A204.1 (cell line): ENCODE measurements at regions not wholly inside any gene's neighbourhood (a gene's known extent, or its start where the extent isn't known, plus 50 kb on each side); places are given as distances from the start of the nearest gene placed in this dataset.
"Not testable (repeated sequence)": the region's sequence is repeated elsewhere in the genome, so short reads cannot be mapped to it uniquely, and the experiment has no call there.

ENCODE experiments used
- FAIRE-seq: peaks from 2 replicates; lab custom pipeline; 2012; peaks lifted over from hg19 to GRCh38; lab: Jason Lieb, UNC

DNA sequence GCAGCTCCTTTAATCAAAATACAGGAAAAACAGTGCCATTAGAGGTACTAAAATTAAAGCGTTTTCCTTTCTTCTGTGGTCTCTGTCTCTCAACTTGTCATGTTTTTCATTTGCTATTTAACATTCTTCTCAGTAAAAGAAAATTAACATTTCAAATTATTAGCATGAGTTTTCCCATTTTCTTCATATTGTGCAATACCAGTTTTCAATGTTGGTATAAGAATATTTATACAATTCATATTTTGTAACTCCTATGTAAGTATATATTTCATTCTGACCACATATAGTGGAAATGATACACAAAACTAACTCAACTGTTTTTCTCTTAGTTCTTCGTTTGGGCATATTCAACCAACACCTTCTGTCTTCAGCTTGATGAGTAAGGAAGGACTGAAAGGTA lies 308.3 kb downstream of the HS3ST1 start:
- FAIRE-seq = no peak

DNA sequence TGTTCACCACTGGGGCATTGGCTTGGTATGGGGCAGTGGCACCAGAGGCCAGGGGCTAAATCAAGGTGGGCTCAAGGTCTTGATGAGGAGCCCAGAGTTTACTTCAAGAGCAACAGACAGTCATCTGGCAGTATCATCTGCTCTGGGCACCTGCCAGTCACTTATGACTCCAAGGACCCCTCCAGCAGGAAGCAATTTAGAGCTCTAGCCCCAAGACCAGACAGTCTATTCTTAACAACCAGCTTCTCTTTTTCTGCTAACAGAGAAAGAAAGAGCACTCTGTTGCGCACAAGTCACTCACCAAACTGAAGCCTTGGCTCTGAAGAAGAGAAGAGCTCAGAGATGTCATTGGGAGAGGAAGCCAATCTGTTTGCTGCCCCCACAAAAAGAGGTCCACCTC lies 309.2 kb downstream of the HS3ST1 start:
- no peak for FAIRE-seq

DNA sequence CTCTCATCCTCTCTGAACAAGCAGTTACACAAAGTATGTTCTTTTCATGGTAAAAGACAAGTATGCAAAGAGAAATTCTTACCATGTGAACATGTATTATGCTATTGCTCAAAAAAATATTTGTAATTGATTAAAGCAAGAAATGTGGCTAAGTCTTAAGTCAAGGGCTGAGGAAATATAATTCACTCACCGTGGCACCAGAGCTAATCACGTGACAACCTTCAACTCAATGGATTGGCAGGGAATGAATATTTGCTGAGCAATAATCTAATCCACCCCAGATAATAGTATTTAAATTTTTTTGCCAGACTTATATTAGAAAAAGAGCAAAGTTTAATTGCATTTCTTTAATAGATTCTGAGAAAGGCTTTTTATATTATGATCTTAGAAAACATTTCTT lies 310.2 kb downstream of the HS3ST1 start:
- no peak for FAIRE-seq

DNA sequence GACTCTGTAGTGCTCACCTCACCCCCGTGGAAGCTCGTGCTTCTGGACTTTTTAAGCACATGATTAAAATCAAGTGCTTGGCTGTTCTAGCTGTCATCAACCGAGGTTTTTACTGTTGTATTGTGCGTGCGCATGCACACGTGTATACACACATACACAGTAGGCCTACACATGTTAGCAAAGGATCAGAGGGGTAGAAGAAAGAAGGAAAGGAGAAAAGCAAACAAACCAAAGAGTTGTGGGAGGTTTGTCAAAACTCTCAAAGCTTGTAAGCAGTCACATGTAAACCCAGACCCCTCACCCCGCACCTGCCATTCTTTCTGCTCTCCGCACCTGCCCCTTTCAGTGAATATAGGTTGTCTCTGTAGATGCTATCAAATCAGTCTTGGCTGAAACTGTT lies 311.8 kb downstream of the HS3ST1 start:
- FAIRE-seq = no peak

DNA sequence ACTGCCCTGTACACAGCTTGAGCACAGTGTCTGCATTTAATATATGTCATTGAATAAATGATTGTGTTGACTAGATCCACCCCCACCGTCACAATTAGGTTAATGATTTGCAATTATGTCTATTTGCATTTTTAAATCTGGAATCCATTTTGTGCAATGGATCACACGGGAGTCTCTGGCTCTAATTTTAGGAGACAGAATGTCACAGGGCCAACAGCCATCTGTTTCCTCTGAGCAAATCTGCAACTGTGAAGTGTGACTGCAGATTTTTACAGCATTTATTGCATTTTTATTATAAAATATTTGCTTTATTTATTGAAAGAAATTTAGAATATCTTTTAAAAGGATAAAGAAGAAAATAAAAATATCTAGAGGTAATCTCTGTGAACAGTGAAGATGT lies 316.8 kb downstream of the HS3ST1 start:
- no peak for FAIRE-seq

DNA sequence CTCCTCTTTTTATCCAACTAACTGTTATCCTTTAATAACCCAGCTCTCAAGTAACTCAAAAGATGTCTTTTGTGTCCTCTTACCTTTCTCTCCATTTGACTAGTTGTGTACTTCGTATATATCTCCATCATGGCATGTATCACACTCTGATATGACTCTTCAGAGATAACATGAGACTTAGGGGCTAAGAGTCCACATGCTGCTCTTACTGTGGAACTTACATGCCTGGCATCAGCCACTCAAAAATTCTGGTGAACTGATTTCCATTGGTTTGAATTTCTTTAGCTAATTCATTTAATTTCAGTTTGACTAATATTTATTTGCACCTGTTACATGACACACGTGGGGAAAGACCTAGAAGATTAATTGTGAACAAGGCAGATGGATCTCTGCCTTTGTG lies 317.3 kb downstream of the HS3ST1 start:
- FAIRE-seq = no peak

DNA sequence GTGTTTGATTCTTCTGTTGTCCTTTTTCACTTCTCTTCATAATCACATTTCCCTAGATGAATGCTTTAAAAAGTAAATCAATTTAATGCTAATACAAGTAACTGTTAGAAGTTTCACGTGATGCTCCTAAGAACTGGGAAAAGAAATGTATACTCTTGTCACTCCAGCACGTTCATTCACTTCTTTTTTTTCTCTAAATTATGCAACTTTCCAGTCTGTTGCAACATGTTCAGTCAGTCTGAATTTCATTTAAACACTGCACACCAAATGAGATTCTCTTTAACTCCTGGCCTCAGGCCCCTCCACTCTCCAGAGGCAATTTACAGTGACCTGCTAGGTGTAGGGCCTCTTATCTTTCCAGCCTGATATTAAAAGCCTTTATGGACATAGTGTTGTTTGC lies 321.9 kb downstream of the HS3ST1 start:
- no peak for FAIRE-seq

DNA sequence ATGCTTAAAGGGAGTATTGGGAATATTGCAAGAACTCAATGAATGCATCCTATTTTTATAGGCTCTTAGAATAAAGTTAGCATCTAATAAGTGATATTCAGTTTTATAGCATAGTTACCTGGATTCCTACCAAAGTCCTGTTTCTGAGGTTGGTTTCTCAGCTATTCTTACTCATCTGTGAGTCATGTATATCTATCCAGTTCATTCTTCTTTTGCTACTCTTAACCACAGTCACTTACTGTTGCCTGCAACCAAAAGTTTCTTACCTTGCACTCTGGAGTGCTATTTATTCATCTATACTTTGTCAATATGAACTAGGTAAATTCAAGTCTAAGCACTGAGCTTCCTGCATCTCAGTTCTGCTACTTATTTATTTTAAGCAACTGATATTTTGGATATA lies 322.5 kb downstream of the HS3ST1 start:
- FAIRE-seq = no peak

DNA sequence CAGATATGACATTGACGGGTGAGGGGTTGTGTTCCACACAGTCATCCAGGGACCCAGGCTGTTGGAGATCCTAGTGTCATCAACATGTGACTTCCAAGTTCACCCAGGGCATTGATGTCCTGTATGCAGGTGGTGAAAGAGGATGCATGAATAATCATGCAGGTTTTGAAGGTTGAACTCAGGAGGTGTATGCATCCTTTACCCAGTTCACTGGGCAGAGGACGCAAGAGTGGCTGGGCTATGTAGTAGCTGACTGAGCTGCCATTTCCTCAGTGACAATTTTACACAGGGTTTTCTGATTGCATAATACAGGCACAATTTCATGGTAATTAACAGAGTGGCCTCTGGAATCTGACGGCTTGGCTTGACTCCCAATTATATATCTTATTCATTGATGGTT lies 323.0 kb downstream of the HS3ST1 start:
- no peak for FAIRE-seq

DNA sequence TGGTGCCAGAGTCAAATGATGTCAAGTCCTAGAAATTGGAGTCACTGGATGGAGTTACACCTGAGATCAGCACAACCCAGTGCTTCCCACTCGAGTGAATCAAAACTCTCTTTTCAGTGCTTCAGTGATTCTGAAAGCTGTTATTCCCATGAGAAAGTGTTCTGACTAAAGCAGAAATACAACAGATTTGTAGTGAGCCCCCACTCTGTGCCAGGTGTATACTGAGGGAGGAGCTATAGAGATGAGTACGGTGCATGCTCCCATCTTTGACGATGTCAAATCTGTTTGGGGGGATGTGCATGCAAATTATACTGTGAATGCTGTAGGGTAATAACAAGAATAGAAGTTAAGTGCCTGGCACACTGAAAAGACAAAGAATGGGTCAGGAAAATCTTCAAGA lies 330.2 kb downstream of the HS3ST1 start:
- no peak for FAIRE-seq

DNA sequence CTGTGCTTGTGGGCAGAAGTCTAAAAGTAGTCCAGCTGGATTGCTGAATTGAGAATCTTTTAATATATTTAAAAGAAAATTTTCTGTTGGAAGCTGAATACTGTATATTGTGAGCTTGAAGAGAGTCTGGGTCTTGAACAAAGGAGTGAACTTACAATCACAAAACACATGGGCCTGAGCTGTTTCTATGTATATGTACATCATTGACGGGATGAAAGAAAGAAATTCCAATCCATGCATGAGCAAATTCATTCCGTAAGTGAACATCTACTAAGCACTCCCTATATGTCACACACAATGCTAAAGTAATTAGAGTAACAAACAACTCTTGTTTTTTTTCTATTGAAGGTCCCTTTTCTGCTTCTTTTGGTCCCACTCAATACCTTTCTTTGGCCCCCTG lies 331.0 kb downstream of the HS3ST1 start:
- FAIRE-seq = no peak

DNA sequence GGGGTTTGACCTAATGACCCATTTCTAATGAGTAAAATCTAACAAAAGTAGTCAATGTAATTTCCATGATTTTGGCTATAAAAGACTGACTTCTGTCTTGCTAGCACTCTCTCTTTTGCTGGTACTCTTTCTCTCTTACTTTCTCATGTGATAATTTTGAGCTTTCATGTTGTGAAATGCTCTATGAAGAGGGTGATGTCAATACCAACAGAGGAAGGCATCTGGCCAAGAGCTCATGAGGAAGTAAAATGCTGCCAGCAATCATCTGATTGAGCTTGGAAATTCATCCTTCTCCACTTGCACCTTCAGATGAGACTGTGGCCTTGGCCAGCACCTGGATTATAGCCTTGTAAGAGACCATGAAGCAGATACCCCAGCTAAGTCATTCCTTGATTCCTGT lies 347.7 kb downstream of the HS3ST1 start:
- no peak for FAIRE-seq

DNA sequence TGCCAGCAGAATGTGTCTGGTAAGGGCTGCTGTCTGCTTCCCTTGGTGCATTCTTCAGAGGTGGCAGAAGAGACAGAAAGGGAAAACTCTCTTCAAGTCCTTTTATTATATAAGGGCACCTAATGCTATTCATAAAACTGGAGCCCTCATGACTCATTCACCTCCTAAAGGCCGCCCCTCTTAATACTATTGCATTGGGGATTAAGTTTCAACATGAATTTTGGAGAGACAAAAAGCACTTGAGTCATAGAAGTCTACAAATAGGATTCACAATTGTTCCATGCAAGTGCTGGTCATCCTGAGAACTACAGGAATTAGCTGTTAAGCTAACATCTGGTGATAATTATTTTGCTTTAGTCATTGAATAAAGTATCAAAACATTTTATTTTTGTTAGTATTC lies 349.5 kb downstream of the HS3ST1 start:
- no peak for FAIRE-seq

DNA sequence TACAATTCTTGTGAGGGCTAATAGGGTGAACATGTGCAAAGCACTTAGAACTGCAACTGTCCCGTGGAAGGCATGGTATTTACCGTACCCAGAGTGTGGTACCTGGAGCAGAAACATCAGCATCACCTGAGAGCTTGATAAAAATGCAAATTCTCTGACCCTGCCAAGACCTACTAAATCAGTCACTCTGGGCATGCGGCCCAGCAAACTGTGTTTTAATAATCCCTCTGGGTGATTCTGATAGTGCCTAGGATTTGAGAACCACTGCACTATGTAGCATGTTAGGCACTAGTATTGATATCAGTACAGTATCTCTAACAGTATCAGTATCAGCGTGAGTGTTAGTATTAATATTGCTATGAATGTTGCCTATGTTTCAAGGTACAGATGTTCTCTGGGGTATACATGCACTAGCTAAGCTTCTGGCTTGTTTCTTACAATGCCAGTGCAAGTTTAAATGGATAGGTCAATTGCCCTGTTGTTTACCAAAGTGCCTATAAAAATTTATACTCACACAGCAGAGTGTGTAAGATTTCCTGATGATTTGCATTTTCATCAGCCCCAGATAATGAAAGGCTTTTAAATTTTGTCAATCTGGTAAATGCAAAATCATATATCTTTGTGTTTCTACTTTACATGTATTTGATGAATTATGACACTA lies 354.0 kb downstream of the HS3ST1 start:
- FAIRE-seq = no peak

DNA sequence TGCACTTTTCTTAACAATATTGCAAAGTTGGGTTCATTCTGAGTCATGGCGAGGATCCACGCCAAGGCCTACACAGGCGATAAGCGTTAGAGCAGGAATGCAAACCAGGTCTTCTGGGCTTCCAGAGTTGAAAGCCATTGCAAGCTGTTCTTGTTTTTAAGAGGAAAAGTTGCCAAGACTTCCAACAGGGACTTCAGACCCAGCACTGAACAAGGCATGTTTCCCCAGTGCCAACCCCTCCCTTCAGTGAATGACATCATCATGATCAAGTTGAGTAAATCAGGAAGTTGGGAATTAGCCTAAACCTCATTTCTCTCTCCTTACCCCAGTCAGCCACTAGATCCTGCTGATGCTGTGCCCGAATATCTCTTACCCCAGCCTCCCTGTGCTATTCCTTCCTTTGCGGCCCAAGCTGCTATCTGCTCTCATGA lies 355.1 kb downstream of the HS3ST1 start:
- no peak for FAIRE-seq

DNA sequence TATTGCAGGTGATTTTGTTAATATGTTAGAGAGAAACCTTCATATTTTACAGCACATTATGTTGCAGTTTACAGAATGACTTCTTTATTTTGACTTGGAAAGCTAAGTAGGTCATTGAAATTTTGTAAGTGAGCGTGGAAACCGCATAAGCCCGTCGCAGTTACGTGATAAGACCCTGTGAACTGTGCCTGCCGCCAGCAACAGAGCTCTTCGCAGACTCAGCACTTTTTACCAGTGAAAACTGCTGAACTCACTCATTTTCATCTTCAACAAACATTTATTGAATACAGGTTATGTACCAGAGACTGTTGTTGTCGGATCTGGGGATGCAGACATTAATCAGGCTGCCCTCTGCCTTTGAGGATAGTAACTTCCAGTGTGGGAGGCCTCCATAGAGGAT lies 355.7 kb downstream of the HS3ST1 start:
- no peak for FAIRE-seq

DNA sequence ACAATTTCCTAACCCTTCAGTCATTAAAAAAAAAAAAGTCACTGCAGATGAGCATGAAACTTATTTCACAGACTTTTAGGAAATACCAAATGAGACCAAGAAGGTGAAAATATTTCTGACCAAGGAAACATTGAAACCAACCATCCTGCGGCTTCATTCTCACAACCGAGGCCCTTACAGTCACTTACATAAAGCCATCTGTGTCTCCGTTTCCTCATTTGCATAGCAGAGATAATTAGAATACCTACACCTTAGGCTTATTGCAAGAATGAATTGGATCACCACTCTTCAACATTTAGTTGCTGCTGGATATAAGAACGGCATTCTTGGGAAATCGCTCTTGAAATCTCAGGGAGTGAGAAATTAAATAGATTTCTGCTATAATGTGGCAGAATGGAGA lies 356.2 kb downstream of the HS3ST1 start:
- no peak for FAIRE-seq

DNA sequence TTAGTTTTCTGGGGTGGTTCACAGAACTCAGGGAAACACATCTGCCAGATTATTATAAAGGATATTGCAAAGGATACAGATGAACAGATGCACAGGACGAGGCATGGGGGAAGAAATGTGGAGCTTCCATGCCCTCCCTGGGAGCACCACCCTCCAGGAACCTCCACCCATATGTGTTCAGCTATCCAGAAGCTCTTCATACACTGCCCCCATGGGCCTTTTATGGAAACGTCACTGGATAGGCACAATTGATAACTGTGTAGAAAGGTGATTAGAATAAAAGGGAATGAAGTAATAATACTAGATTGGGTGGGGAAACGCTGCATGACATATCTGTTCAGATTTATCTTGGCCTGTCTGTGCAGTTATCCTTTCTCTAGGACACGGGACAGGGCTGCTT lies 357.9 kb downstream of the HS3ST1 start:
- FAIRE-seq = no peak

DNA sequence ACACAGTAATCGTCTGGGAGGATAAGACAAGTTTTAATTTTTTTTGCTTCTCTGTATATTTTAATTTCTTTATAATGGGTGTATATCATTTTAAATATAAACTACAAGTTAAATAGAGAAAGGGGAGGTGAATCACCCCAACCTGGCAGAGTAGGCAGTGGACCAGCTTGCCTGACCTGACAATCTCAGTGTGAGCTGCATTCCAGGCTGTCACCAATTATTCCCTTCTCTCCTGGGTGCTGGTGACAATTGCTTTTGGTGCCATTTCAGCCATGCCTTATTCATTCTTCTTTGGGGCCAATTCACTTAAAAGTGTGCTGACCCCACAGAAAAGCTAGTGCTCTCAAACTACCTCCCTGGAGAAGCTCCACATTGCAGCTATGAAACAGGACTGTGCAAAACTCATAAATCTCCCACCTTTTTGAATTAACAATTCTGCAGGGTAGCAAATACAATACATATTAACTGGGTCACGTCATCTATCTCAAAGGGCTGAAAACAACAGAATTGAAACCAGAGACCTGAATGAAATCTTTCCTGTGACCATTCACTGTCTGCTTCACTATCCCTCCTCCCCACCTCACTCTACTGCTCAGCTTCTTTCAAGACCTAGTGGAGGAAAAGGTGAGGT lies 359.0 kb downstream of the HS3ST1 start:
- FAIRE-seq = no peak

DNA sequence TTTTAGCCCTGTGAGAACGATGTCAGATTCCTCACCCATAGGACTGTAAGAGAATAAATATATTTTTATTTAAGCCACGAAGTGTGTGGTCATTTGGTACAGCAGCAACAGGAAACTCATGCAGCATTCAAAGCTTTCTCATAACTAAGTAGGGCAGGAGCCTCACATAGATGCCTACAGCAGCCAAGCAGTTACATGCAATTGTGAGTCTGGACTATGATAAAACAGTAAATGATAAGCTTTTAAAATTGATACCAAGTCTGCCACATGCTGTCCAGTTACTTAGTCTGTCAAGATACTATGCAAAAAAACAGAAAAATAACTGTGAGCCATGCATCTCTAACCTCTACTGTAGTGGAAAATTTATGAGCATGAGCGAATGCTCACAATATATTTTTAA lies 359.6 kb downstream of the HS3ST1 start:
- no peak for FAIRE-seq

DNA sequence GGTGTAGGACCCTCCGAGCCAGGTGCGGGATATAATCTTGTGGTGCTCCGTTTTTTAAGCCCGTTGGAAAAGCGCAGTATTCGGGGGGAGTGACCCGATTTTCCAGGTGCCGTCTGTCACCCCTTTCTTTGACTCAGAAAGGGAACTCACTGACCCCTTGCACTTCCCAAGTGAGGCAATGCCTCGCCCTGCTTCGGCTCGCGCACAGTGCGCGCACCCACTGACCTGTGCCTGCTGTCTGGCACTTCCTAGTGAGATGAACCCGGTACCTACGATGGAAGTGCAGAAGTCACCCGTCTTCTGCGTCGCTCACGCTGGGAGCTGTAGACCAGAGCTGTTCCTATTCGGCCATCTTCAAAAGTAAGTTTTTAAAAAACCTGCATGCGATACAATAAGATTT lies 362.1 kb downstream of the HS3ST1 start:
- not testable (repeated sequence) for FAIRE-seq

DNA sequence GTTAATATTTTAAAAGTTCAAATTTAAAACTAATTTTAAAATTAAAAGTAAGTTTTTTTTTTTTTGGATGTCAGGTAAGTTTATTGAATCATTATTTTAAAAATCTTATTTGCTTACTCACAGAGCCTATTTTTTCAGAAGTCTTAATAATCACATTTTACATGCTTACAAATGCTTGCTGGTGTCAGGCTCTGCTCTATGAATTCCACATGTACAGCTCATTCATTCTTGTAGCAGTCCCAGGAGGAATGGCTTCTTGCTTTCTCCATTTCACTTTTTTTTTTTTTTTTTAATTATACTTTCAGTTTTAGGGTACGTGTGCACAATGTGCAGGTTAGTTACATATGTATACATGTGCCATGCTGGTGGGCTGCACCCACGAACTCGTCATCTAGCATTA lies 368.1 kb downstream of the HS3ST1 start:
- not testable (repeated sequence) for FAIRE-seq

DNA sequence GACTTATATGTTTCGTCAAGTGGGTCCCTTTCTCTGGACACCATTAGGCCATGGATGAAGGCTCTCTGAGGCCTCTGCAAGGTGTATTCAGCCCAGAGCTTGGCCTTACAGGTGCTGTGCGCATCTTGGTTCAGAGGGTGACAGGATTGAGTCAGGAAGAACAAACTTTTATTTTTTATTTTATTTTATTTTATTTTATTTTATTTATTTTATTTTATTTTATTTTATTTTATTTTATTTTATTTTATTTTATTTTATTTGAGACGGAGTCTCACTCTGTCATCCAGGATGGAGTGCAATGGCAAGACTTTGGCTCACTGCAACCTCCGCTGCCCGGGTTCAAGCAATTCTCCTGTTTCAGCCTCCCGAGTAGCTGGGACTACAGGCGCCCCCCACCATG lies 370.4 kb upstream of the CLNK start:
- not testable (repeated sequence) for FAIRE-seq

DNA sequence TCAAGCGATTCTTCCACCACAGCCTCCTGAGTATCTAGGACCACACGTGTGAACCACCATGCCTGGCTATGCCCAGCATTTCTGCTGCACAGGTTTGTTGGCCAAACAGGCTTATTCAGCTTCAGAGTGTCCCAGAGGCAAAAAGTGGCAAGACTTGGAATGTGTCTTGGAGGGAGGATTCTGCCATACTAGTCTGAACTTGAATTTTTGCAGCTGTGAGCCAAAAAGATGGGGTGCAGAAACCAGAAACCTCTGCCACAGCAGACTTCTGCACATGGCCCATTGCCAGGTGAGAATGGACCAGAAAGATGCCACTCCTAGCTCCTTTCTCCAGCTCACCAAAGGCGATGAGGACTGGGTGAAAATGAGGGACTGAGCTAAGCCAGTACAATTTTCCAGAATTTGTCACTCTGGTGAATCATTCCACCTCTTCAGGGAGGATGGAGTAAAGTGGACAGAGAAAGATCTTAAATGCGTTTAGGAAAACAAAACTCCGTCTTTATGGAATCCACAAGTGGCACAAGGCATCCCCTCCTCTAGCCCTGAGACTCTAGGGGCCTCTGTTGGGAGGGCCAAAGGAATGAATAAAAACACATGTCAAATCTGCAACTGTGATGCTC lies 369.1 kb upstream of the CLNK start:
- FAIRE-seq = no peak
